GM18502 (cell line): ENCODE measurements at regions not wholly inside any gene's neighbourhood (a gene's known extent, or its start where the extent isn't known, plus 50 kb on each side); places are given as distances from the start of the nearest gene placed in this dataset.

Experiments used
- ATAC-seq: cut with Tn5 transposase; IDR thresholded peaks from one replicate; pipeline ENCODE4 v1.9.1; 2021; ENCODE audit warnings: mild to moderate bottlenecking; ENCODE audit not compliant: unreplicated experiment, poor library complexity

- no peak for ATAC-seq
Observed at GRCh38 chr4:136495076-136495475, 1037.2 kb downstream of the PCDH18 start.

GRCh38 chr4:136489101-136489500 is 1043.2 kb downstream of the PCDH18 start:
- ATAC-seq: no peak

- no peak for ATAC-seq
Observed at GRCh38 chr4:136484996-136485395, 1047.3 kb downstream of the PCDH18 start.

GRCh38 chr4:136476753-136477152 is 1055.5 kb downstream of the PCDH18 start:
- no peak for ATAC-seq

- no peak for ATAC-seq
Observed at GRCh38 chr4:136471051-136471450, 1061.2 kb downstream of the PCDH18 start.

- ATAC-seq: no peak
Observed at GRCh38 chr4:136465691-136466090, 1066.6 kb downstream of the PCDH18 start.

DNA sequence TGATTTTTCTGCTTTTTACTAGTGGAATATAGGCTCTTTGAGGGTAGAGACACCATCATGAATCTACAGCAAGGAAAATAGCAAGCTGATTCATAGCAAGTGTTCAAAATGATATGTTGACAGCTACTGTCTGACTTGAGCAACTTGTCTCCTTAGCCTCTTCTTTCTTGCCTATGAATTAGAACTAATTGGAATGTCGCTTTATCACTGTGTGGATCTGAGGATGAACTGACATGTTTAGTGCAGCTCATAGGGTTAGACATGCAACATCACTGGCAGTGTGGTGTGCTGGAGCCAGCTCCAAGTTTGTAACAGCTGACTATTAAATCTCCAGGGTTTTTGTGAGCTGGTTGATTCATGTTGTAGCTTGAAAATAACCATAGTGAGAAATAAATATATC is 1068.4 kb downstream of the PCDH18 start:
- no peak for ATAC-seq

DNA sequence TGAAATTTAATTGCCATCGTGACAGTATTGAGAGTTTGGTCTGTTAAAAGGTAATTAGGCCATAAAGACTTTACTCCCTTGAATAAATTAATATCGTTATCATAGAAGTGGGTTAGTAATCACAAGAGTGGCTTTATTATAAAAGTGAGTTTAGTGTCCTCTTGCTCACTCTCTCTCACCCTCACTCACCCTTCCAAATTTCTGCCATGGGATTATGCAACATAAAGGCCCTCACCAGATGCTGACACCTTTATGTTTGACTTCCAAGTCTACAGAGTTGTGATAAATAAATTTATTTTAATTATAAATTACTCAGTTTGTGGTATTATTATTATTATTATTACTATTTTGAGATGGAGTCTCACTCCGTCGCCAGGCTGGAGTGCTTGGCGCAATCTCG is 1070.8 kb downstream of the PCDH18 start:
- ATAC-seq: no peak

DNA sequence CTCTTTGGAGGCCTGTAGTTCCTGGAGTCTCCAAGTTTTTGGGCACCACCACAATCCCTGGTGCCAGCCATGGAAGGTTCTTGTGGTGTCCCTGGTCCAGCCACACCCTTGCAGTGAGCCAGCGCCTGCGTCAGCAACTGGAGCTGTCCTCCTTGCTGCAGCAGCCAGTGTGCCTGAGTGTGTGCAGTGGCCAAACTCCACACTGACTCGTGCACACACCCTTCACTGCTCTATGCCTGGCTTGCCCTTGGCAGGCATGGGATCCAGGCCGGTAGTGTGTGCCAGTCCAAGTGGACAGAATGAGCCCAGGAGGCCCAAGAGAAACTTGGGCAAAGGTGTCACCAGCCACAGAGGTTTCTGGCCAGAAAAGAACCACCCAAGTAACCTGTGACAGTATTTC is 1074.0 kb downstream of the PCDH18 start:
- ATAC-seq: no peak

DNA sequence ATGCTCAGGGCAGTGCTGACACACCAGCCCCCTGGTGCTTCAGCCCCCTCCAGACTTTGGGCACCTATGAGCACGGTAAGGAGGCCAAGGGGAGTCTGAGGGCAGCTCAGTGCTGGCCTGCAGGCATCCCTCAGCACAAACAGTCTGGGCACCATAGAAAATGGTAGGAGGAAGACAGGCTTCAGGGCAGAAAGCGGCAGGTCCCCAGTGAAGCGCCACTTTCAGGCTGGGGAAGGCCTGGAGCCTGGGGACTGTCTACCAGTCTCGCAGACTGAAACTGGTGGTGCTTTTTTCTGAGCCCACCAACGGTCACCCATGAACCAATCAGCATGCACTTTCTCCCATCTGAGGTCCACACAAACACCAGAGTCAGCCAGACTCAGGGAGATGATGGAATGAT is 1074.7 kb downstream of the PCDH18 start:
- no peak for ATAC-seq

DNA sequence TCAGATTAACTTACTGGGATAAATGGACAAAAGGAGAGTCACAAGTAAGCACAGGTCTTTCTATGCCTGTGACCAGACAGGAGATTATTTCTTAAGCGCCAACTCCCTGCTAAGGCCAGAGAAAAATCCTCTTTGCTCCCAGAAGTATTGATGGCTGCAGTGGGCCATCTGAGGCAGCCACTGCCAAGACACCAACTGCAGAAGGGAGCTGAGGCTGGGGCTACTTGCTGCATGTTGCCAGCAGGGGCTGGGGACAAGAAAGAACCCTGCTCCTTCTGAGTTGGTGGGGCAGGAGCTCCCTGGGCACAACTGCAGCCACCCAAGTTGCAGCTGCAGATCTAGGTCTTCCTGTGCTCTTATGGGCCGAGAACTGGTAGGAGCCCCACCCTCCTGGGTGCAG is 1075.3 kb downstream of the PCDH18 start:
- no peak for ATAC-seq

- no peak for ATAC-seq
Observed at GRCh38 chr4:136443006-136443405, 1089.3 kb downstream of the PCDH18 start.

DNA sequence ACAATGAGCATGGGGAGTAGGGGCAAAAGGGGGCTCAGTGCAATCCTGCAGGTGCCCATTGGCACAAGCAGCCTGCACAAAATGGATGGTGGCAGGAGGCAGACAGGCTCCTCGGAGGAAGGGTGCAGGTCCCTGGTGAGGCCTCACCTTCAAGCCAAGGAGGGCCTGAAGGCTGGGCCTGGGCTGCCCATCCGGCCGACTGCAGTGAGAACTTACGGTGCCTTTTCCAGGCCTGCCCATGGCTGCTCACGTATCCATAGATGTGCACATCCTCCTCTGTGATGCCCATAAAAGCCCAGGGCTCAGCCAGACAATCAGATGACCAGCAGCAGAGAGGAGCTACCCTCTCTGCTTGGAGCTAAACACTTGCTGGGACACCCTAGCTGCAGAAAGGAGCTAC is 1089.8 kb downstream of the PCDH18 start:
- no peak for ATAC-seq

DNA sequence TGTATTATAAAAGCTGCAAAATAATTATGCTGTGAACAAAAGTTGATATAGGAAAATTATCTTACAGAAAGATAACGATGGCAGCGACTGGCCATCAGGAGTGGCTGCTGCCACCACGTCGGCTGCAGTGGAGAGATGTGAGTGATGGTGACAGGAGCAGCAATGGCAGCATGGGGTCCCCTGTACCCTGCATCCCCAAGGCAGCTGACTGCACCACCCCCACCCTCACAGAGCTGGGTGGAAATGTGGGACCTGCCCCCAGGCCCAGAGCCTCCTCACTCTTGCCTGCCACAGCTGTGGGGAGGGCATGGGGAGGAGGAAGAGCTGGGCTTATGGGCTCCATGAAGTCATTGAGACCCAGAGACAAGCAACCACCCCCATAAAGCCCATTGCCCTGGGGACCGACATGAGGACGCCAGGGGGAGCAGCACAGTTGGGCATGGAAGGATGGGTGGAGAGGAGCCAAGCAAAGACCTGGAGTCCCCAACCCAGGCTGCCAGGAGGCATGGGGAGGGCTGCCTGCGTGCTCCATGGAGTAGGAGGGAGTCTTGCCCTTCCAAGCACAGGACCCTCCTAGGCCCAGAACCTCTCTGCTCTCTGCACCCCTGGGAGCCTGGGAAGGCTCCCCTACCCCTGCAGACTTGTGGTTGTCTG is 1090.5 kb downstream of the PCDH18 start:
- no peak for ATAC-seq

DNA sequence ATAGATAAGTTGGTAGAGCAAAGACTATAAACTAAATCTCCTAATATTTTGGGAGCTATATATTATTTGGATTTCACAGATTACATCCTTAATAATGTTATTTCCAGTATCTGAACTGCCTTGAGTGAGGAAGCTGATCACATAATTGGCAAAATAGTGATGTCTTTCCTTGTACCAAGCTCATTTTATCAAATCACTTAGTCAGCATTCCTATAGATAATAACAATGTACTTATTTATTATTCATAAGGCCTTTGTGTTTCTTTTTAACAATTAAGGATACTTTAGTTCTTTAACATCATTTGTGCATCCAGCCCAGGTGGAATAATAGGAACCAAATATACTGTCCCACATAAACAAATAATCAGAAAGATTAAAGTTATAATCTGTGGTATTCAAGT is 1093.6 kb downstream of the PCDH18 start:
- no peak for ATAC-seq

DNA sequence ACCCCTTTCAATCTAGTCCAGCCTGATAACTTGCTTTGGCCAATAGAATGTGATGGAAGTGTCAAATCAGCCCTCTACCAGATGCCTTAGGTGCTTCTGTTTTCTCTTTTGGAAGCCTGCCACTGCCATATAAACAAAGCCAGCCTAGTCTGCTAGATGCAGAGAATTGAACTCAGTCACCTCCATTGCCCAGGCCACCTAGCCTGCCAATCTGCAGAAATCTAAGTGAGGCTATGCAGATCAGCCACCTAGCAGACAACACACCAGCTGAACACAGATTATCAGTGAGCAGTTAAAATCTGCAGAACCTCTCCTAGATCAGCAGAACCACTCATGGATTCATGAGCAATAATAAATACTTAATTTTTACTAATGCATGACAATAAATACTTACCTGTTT is 1108.2 kb downstream of the PCDH18 start:
- ATAC-seq: no peak

DNA sequence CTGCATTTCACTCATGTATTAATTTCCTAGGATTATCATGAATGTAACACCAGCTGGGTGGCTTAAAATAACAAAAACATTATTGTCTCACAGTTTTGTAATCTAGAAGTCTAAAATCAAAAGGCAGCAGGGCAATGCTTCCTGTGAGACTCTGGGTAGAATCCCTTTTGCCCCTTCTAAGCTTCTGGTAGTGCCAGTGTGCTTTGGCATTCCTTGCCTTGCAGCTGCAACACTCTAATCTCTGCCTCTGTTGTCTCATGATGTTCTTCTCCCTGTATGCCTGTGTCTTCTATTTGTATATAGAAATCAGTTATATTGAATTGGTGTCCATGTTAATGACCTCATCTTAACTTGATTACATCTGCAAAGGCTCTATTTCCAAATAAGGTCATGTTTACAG is 1117.3 kb downstream of the PCDH18 start:
- ATAC-seq: no peak

GRCh38 chr4:136412708-136413107 is 1119.6 kb downstream of the PCDH18 start:
- ATAC-seq: no peak

GRCh38 chr4:136400829-136401228 is 1131.5 kb downstream of the PCDH18 start:
- no peak for ATAC-seq

DNA sequence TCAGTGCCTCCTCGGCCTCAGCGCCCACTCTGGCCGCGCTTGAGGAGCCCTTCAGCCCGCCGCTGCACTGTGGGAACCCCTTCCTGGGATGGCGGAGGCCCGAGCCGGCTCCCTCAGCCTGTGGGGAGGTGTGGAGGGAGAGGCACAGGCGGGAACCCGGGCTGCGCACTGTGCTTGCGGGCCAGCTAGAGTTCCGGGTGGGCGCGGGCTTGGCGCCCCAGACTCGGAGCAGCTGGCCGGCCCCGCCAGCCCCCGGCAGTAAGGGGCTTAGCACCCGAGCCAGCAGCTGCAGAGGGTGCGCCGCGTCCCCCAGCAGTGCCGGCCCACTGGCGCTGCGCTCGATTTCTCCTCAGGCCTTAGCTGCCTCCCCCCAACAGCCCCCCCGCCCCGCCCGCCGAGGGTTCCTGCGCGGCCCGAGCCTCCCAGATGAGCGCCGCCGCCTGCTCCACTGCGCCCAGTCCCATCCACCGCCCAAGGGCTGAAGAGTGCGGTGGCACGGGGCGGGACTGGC is 1137.0 kb downstream of the PCDH18 start:
- no peak for ATAC-seq

GRCh38 chr4:136392576-136392975 is 1139.7 kb downstream of the PCDH18 start:
- ATAC-seq: no peak

- no peak for ATAC-seq
Observed at GRCh38 chr4:136390824-136391223, 1141.5 kb downstream of the PCDH18 start.

- no peak for ATAC-seq
Observed at GRCh38 chr4:136383082-136383481, 1149.2 kb downstream of the PCDH18 start.
